Pancreas (tissue), 10 donors: ENCODE measurements at regions not wholly inside any gene's neighbourhood (a gene's known extent, or its start where the extent isn't known, plus 50 kb on each side); places are given as distances from the start of the nearest gene placed in this dataset.

ENCODE experiments used
- ATAC-seq, 4 donors: fragments of 200-7000 bp; cut with Tn5 transposase; one replicate each; pipeline versions ENCODE4 v1.8.0 to v1.9.1; 2020; ENCODE audit warnings: mild to moderate bottlenecking in 4 of 4, moderate library complexity in 4 of 4
- DNase-seq, 6 donors: peaks; one replicate each; pipeline ENCODE4 v3.0.0-alpha.2; 2020
- FAIRE-seq: peaks from 2 replicates; lab custom pipeline; 2012; peaks lifted over from hg19 to GRCh38; lab: Jason Lieb, UNC
- H3K27ac ChIP-seq, 4 donors: fragments of 200-600 bp; sonication (generic); 1 replicate in 3 of 4; 2 replicates in 1 of 4; pipeline versions ENCODE4 v1.5.0 to v1.8.0; 2020
- H3K27me3 ChIP-seq, 4 donors: fragments of 200-600 bp; one replicate each; pipeline ENCODE4 v1.8.0; 2021
- H3K36me3 ChIP-seq, 3 donors: fragments of 200-600 bp; sonication (generic) in 1 of 3; one replicate each; pipeline versions ENCODE4 v1.5.0 to v1.8.0; 2020 to 2021
- H3K4me1 ChIP-seq, 3 donors: fragments of 200-600 bp; one replicate each; pipeline ENCODE4 v1.8.0; 2021
- H3K4me3 ChIP-seq, 4 donors: fragments of 200-600 bp; sonication (generic) in 2 of 4; one replicate each; pipeline versions ENCODE4 v1.5.0 to v1.8.0; 2020 to 2021
- H3K9me3 ChIP-seq, 4 donors: fragments of 200-600 bp; one replicate each; pipeline ENCODE4 v1.8.0; 2021
- CTCF ChIP-seq, 4 donors: fragments of 200-600 bp; sonication (generic) in 3 of 4; IDR thresholded peaks; one replicate each; pipeline versions ENCODE4 v1.5.0 to v1.8.0; 2021; ENCODE audit warnings: antibody characterized with exemption in 4 of 4
- WGBS, 2 donors: extraction: QIAGEN DNeasy Blood & Tissue Kit; methylation state at CpG; one replicate each; pipeline ENCODE4 v1.1.7; 2013; 5-methylcytosine and 5-hydroxymethylcytosine counted together
- intact Hi-C, 3 donors: fragments of 100-400 bp; cut with DNase I; formaldehyde crosslinking; loops; one replicate each; pipeline versions ENCODE4 v1.11.1 to v1.14.2; 2022
- donor health status: healthy with polysubstance abuse.
- donor health status: DM: no; HTN: no; CAD: no; lungs with moderate emphysema.
- donor health status: DM: no; HTN: no; CAD: no.
- donor health status: control.
- donor health status: control.
- donor health status: Bipolar disorder and iron deficiency.
- donor health status: DM: yes; HTN: yes; CAD: no.
- donor health status: DM: no; HTN: no; CAD: no.
- donor health status: DM: no; HTN: no; CAD: no.
- donor health status: DM: yes; HTN: yes; CAD: no.

GRCh38 chr1:244236101-244236500 is 185.0 kb downstream of the ZBTB18 start:
- Histone ChIP-seq H3K27ac (no peak overlapping the region), H3K9me3 (no peaks in the 10 kb centered on the region), H3K36me3 (no peaks in the 10 kb centered on the region), H3K27me3 (no peaks in the 10 kb centered on the region), H3K4me1 (no peaks in the 10 kb centered on the region), H3K4me3 (no peak overlapping the region)
- 65 to 69% methylated on average over 6 of the region's 6 CpGs for WGBS, 2 donors
- FAIRE-seq (no peak), DNase-seq (no peak), ATAC-seq (no peak)
- TF ChIP-seq CTCF (IDR thresholded peaks at IDR 0.05) = no peak
- intact Hi-C loops = no loop called here

GRCh38 chr1:244236721-244237120 is 185.6 kb downstream of the ZBTB18 start:
- WGBS, 2 donors = 76 to 77% methylated on average over 7 of the region's 7 CpGs
- FAIRE-seq (no peak), DNase-seq (no peak), ATAC-seq (no peak)
- Histone ChIP-seq H3K9me3 (no peaks in the 10 kb centered on the region), H3K4me1 (no peaks in the 10 kb centered on the region), H3K27ac (no peak overlapping the region), H3K36me3 (no peaks in the 10 kb centered on the region), H3K4me3 (no peak overlapping the region), H3K27me3 (no peaks in the 10 kb centered on the region)
- TF ChIP-seq CTCF (IDR thresholded peaks at IDR 0.05) = no peak
- intact Hi-C loops = no loop called here

GRCh38 chr1:244237445-244237844 is 186.4 kb downstream of the ZBTB18 start:
- 80 to 87% methylated on average over 8 of the region's 8 CpGs for WGBS, 2 donors
- FAIRE-seq = no peak

GRCh38 chr1:244239261-244239770 is 188.2 kb downstream of the ZBTB18 start:
- intact Hi-C loops = no loop called here
- no peaks in the 10 kb centered on the region for H3K27me3 ChIP-seq
- no peaks in the 10 kb centered on the region for H3K4me1 ChIP-seq
- H3K36me3 ChIP-seq = no peaks in the 10 kb centered on the region
- 90 to 95% methylated on average over 4 of the region's 4 CpGs for WGBS, 2 donors
- H3K4me3 ChIP-seq = no peak overlapping the region
- no peak for FAIRE-seq
- H3K9me3 ChIP-seq = no peaks in the 10 kb centered on the region
- TF ChIP-seq CTCF (IDR thresholded peaks at IDR 0.05) = no peak
- no peak for ATAC-seq
- no peak for DNase-seq
- H3K27ac ChIP-seq = no peak overlapping the region

More at GRCh38 chr1:244237445-244237844, 186.4 kb downstream of the ZBTB18 start:
- Histone ChIP-seq H3K36me3 (no peaks in the 10 kb centered on the region), H3K27me3 (no peaks in the 10 kb centered on the region), H3K27ac (no peak overlapping the region), H3K4me3 (no peak overlapping the region), H3K9me3 (no peaks in the 10 kb centered on the region), H3K4me1 (no peaks in the 10 kb centered on the region)
- DNase-seq (no peak), ATAC-seq (no peak)
- TF ChIP-seq CTCF (IDR thresholded peaks at IDR 0.05) = no peak
- intact Hi-C loops = no loop called here

GRCh38 chr1:244241438-244241837 is 190.4 kb downstream of the ZBTB18 start:
- no peak overlapping the region for H3K4me3 ChIP-seq
- no peaks in the 10 kb centered on the region for H3K27me3 ChIP-seq
- intact Hi-C loops = no loop called here
- no peaks in the 10 kb centered on the region for H3K4me1 ChIP-seq
- FAIRE-seq = no peak
- no peak for DNase-seq
- no peak for ATAC-seq
- H3K9me3 ChIP-seq = no peaks in the 10 kb centered on the region
- TF ChIP-seq CTCF (IDR thresholded peaks at IDR 0.05) = no peak
- WGBS, 2 donors = 80% methylated on average over 4 of the region's 4 CpGs
- H3K27ac ChIP-seq = no peak overlapping the region
- H3K36me3 ChIP-seq = no peaks in the 10 kb centered on the region
